Progenitor cell of endocrine pancreas (in vitro differentiated cells): ENCODE measurements at regions not wholly inside any gene's neighbourhood (a gene's known extent, or its start where the extent isn't known, plus 50 kb on each side); places are given as distances from the start of the nearest gene placed in this dataset.

Experiments
- DNase-seq: peaks from one replicate; pipeline ENCODE4 v3.0.0; 2021; ENCODE audit warnings: low spot score; ENCODE audit not compliant: unreplicated experiment
- H3K27ac Mint-ChIP-seq: 2 replicates; pipeline ENCODE4 v1.8.0; 2021; ENCODE audit warnings: mild to moderate bottlenecking, moderate library complexity, mixed read lengths
- H3K27me3 Mint-ChIP-seq: 2 replicates; pipeline ENCODE4 v1.8.0; 2021; ENCODE audit warnings: mixed read lengths
- H3K36me3 Mint-ChIP-seq: 2 replicates; pipeline ENCODE4 v1.8.0; 2022; ENCODE audit warnings: mixed read lengths; ENCODE audit not compliant: insufficient read depth
- H3K4me1 Mint-ChIP-seq: 2 replicates; pipeline ENCODE4 v1.8.0; 2021; ENCODE audit warnings: low read depth, mixed read lengths
- H3K4me3 Mint-ChIP-seq: 2 replicates; pipeline ENCODE4 v1.8.0; 2021; ENCODE audit warnings: low read depth, mild to moderate bottlenecking, moderate library complexity, mixed read lengths
- H3K9me3 Mint-ChIP-seq: 2 replicates; pipeline ENCODE4 v1.8.0; 2021; ENCODE audit warnings: low read depth, mixed read lengths
- CTCF ChIP-seq: fragments of 200-600 bp; sonication (generic); IDR thresholded peaks from one replicate; pipeline ENCODE4 v1.5.0; 2021; ENCODE audit warnings: antibody characterized with exemption, mild to moderate bottlenecking; ENCODE audit not compliant: unreplicated experiment

- Mint-ChIP-seq H3K4me1 (no peaks in the 10 kb centered on the region), H3K27me3 (no peaks in the 10 kb centered on the region), H3K36me3 (no peaks in the 10 kb centered on the region), H3K9me3 (no peaks in the 10 kb centered on the region), H3K27ac (no peak overlapping the region), H3K4me3 (no peak overlapping the region)
- TF ChIP-seq CTCF = no peak
- no peak for DNase-seq
Measured at GRCh38 chr5:118371973-118372831, 616.1 kb downstream of the DTWD2 start.

- no peaks in the 10 kb centered on the region for H3K27me3 Mint-ChIP-seq
- no peaks in the 10 kb centered on the region for H3K9me3 Mint-ChIP-seq
- no peak overlapping the region for H3K4me3 Mint-ChIP-seq
- no peak for TF ChIP-seq CTCF
- no peak overlapping the region for H3K27ac Mint-ChIP-seq
- no peak for DNase-seq
- no peaks in the 10 kb centered on the region for H3K4me1 Mint-ChIP-seq
- H3K36me3 Mint-ChIP-seq = no peaks in the 10 kb centered on the region
Measured at GRCh38 chr5:118366429-118366828, 621.9 kb downstream of the DTWD2 start.

GRCh38 chr5:118365718-118366117, 622.6 kb downstream of the DTWD2 start:
- DNase-seq = no peak
- no peak for TF ChIP-seq CTCF
- Mint-ChIP-seq H3K4me3 (no peak overlapping the region), H3K27ac (no peak overlapping the region), H3K4me1 (no peaks in the 10 kb centered on the region), H3K36me3 (no peaks in the 10 kb centered on the region), H3K27me3 (no peaks in the 10 kb centered on the region), H3K9me3 (no peaks in the 10 kb centered on the region)

GRCh38 chr5:118354797-118355196, 633.5 kb downstream of the DTWD2 start:
- Mint-ChIP-seq H3K27ac (no peak overlapping the region), H3K4me3 (no peak overlapping the region), H3K27me3 (no peaks in the 10 kb centered on the region), H3K4me1 (no peaks in the 10 kb centered on the region), H3K9me3 (no peaks in the 10 kb centered on the region), H3K36me3 (no peaks in the 10 kb centered on the region)
- no peak for DNase-seq
- no peak for TF ChIP-seq CTCF

GRCh38 chr5:118353970-118354369, 634.4 kb downstream of the DTWD2 start:
- Mint-ChIP-seq H3K9me3 (no peaks in the 10 kb centered on the region), H3K4me3 (no peak overlapping the region), H3K36me3 (no peaks in the 10 kb centered on the region), H3K27ac (no peak overlapping the region), H3K4me1 (no peaks in the 10 kb centered on the region), H3K27me3 (no peaks in the 10 kb centered on the region)
- no peak for TF ChIP-seq CTCF
- DNase-seq = no peak
